C4-2B (cell line): ENCODE measurements at regions not wholly inside any gene's neighbourhood (a gene's known extent, or its start where the extent isn't known, plus 50 kb on each side); places are given as distances from the start of the nearest gene placed in this dataset.
"Not testable (repeated sequence)": the region's sequence is repeated elsewhere in the genome, so short reads cannot be mapped to it uniquely, and the experiment has no call there.

ENCODE experiments used
- H3K27ac ChIP-seq: fragments of 450-650 bp; 2 replicates; pipeline ENCODE4 v1.5.1; 2017
- ZFX ChIP-seq: fragments of 450-650 bp; IDR thresholded peaks from 2 replicates; pipeline ENCODE4 v1.6.1; 2017
- TF ChIP-seq, protein P1 (sequence below): fragments of 450-650 bp; conservative IDR thresholded peaks from 2 replicates; pipeline ENCODE4 v1.5.1; 2017; ENCODE audit warnings: mild to moderate bottlenecking

DNA sequence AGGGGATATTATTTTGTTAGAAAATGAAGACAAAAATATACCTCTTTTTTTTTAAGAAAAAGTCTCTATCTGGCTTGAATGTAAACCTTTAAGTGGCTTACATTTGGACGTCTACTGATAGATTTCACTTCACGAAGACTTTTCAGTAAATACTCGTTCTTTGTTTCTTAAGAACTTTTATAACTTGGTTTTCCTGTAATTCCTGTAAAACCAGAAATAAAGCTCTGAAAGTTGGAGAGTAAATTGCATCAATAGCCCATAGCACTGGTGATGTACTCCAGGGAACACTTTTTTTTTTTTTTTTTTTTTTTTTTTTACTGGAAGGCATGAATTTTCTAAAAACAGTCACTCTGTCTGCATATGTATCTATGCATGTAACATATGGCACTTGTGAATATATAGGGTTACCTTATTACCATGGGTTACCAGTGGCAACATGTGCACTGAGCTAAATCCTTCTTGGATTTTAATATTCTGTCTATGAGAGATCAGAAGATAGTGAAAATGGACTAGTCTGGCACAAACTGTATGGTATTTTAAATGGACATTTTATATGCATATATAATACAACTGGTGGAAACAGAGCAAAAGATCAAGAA, 309.2 kb upstream of the TCF4 start:
- H3K27ac ChIP-seq: no peak overlapping the region
- no peak for TF ChIP-seq ZFX
- TF ChIP-seq, protein P1, sequence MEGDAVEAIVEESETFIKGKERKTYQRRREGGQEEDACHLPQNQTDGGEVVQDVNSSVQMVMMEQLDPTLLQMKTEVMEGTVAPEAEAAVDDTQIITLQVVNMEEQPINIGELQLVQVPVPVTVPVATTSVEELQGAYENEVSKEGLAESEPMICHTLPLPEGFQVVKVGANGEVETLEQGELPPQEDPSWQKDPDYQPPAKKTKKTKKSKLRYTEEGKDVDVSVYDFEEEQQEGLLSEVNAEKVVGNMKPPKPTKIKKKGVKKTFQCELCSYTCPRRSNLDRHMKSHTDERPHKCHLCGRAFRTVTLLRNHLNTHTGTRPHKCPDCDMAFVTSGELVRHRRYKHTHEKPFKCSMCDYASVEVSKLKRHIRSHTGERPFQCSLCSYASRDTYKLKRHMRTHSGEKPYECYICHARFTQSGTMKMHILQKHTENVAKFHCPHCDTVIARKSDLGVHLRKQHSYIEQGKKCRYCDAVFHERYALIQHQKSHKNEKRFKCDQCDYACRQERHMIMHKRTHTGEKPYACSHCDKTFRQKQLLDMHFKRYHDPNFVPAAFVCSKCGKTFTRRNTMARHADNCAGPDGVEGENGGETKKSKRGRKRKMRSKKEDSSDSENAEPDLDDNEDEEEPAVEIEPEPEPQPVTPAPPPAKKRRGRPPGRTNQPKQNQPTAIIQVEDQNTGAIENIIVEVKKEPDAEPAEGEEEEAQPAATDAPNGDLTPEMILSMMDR: no peak

DNA sequence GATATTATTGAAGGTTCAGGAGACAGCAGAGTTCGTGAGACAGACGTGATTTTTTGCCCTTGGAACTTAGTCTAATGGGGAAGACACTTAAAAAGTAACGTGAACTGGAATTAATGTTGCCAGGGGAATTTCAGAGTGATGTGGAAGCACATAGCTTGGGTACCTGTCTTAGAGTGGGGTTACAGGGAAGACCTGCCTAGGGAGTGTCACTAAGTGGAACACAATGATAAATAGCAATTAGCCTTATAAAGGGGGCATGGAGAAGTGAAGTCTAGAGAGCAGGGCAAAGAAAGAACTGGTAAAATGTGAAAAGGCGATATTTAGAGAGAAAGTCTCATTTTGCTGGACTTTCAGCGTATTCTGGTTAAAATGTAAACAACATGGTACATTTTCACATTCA, 306.0 kb upstream of the TCF4 start:
- TF ChIP-seq ZFX: no peak
- TF ChIP-seq, protein P1: no peak
- no peak overlapping the region for H3K27ac ChIP-seq

DNA sequence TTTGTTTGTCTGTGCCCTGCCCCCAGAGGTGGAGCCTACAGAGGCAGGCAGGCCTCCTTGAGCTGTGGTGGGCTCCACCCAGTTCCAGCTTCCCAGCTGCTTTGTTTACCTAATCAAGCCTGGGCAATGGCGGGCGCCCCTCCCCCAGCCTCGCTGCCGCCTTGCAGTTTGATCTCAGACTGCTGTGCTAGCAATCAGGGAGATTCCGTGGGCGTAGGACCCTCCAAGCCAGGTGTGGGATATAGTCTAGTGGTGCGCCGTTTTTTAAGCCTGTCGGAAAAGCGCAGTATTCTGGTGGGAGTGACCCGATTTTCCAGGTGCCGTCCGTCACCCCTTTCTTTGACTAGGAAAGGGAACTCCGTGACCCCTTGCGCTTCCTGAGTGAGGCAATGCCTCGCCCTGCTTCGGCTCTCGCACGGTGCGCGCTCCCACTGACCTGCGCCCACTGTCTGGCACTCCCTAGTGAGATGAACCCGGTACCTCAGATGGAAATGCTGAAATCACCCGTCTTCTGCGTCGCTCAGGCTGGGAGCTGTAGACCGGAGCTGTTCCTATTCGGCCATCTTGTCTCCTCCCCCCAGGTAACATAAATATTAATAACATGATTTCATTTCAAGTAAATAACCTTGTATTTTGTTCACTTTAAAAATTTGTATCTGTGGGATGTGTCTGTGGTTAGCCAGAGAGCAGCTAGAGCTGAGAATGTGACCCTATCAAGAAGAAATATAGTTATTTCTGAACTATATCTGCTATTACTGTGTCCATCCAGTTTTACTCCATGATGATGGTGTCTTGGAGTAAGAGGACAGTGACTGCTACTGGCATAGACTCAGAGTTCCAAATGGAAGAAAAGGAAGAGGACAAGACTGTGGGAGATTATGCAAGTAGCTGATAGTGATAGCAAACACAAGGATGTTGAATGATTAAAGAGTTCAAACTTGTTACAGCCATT, 305.1 kb upstream of the TCF4 start:
- H3K27ac ChIP-seq: not testable (repeated sequence)

DNA sequence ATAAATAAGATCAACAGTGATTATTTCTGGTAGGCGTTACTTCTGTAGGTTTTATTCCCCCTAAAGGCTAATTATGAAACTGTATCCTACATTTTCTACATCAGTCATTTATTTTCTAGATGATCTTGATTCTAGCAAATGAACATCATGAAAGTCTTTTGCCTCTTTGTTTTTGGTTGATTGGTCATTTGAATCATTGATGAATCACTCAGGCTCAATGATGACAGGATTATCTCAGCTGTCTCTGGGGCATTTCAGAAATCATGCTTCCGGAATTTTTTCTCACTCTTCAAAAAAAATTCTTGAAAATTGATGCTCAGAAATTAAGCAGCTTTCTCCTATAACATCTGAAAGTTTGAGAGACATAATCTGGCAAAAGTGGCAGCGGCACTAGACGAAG, 298.9 kb upstream of the TCF4 start:
- TF ChIP-seq, protein P1: no peak
- TF ChIP-seq ZFX: no peak
- no peak overlapping the region for H3K27ac ChIP-seq

DNA sequence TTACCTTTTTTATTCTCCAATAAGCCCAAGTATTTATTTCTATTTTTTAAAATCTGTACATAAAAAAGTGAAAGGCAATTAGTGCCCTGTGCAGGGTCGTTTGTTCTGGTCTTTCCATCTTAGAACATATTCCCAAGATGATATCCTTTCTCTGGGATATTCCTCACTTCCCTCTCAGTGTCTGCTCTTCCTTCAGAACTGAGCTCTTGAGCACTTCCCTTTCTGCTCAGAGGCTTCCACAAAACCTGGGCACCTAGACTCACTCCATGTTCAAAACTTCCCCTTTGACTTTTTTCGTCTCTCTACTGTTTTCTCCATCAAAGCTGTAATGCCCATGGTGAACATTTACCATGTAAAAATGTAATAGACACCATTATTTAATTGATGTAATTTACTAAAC, 296.5 kb upstream of the TCF4 start:
- H3K27ac ChIP-seq: no peak overlapping the region
- TF ChIP-seq, protein P1: no peak
- no peak for TF ChIP-seq ZFX

DNA sequence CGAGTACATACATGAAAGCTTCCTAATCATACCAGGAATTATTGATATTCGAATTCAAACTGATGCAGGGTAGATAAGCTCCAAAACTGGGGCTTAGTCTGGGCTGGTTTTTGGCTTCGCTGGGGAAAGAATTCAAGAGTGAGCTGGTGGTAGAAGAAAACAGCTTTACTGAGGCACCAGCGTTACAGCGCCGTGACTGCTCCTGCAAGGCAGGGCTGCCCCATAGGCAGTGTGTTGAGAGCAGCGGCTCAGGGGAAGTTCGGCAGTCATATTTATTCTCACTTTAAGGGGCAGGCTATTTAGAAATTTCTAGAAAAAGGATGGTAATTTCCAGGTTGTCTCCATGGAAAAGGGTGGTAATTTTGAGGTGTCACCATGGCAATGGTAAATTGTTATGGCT, 292.6 kb upstream of the TCF4 start:
- TF ChIP-seq, protein P1: no peak
- no peak for TF ChIP-seq ZFX
- no peak overlapping the region for H3K27ac ChIP-seq

DNA sequence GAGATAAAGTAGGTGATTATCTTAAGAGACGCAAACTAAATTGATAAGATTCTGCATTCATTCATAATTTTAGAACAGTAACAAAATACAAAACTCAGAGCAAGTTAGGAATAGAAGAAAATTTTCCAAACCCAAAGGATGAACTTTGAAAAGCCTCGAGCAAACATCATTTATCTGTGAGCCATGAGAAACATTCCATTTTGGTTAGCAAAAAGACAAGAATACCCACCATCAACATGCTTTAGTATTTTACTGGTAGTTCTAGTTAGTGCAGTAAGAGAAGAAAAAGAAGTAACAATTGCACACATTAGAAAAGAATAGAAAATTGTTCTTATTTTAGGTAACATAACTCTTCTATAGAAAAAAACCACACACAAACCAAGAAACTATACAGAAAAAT, 291.3 kb upstream of the TCF4 start:
- no peak overlapping the region for H3K27ac ChIP-seq
- no peak for TF ChIP-seq ZFX
- TF ChIP-seq, protein P1: no peak

DNA sequence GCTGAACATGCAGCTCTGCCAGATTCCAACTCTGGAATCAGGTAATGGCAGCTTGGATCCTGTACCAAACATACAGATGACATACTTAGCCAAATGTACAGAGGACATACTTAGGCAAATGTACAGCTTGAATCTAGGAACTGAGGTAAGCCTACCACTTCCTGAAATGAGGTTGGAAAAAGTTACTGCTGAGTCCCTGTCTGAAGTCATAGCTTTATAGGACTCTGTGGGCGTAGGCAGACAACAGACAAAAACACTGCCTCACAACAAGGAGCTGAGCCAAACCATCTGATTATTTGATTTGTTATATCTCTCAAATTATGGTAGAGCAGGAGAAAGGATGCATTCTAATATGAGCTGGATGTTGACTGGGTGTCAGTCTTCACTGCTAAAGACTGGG, 290.2 kb upstream of the TCF4 start:
- H3K27ac ChIP-seq: no peak overlapping the region
- no peak for TF ChIP-seq ZFX
- TF ChIP-seq, protein P1: no peak
